A673 (cell line): ENCODE measurements at regions not wholly inside any gene's neighbourhood (a gene's known extent, or its start where the extent isn't known, plus 50 kb on each side); places are given as distances from the start of the nearest gene placed in this dataset.

Source experiments
- BruUV-seq: library from RNA; stranded (reverse); fragments of 400-500 nt; replicated peaks from 2 replicates; lab custom pipeline; 2021; lab: Mats Ljungman, UMichigan
- CTCF ChIA-PET: fragments of 300-600 bp; sonication (Branson Sonifier 250); formaldehyde crosslinking; loops from one replicate; lab custom pipeline; 2022; ENCODE audit warnings: antibody characterized with exemption; lab: Charles Lee
- POLR2A ChIA-PET: fragments of 300-600 bp; sonication (Branson Sonifier 250); formaldehyde crosslinking; loops from one replicate; lab custom pipeline; 2022; ENCODE audit warnings: antibody characterized with exemption; ENCODE audit not compliant: low non-redundant PET; lab: Charles Lee
- DNase-seq: peaks from one replicate; pipeline ENCODE4 v3.0.0-alpha.2; 2015; ENCODE audit warnings: low spot score
- H3K27ac ChIP-seq: fragments of 200-600 bp; sonication (generic); 2 replicates; pipeline ENCODE4 v1.5.1; 2016; ENCODE audit warnings: mixed run types, low read depth, mild to moderate bottlenecking, mixed read lengths, antibody characterized with exemption, low read length; ENCODE audit not compliant: poor library complexity, severe bottlenecking
- H3K27me3 ChIP-seq: fragments of 200-600 bp; sonication (generic); replicated peaks from 2 replicates; pipeline ENCODE4 v1.6.1; 2017; ENCODE audit warnings: mixed run types, low read depth, mild to moderate bottlenecking, mixed read lengths, antibody characterized with exemption, low read length; ENCODE audit not compliant: insufficient read depth, poor library complexity
- H3K36me3 ChIP-seq: fragments of 200-600 bp; sonication (generic); 2 replicates; pipeline ENCODE4 v1.6.1; 2016; ENCODE audit warnings: mixed run types, mild to moderate bottlenecking, mixed read lengths, antibody characterized with exemption, low read length; ENCODE audit not compliant: insufficient read depth, poor library complexity, severe bottlenecking
- H3K4me1 ChIP-seq: fragments of 200-600 bp; sonication (generic); 2 replicates; pipeline ENCODE4 v1.6.1; 2017; ENCODE audit warnings: mixed run types, mild to moderate bottlenecking, mixed read lengths, antibody characterized with exemption, low read length; ENCODE audit not compliant: insufficient read depth, poor library complexity, severe bottlenecking
- H3K4me3 ChIP-seq: fragments of 200-600 bp; sonication (generic); 2 replicates; pipeline ENCODE4 v1.5.1; 2016; ENCODE audit warnings: low read depth, mixed run types, mild to moderate bottlenecking, mixed read lengths, low read length; ENCODE audit not compliant: poor library complexity, severe bottlenecking
- H3K9me3 ChIP-seq: fragments of 200-600 bp; sonication (generic); 2 replicates; pipeline ENCODE4 v1.6.1; 2016; ENCODE audit warnings: mixed run types, low read depth, mild to moderate bottlenecking, mixed read lengths, antibody characterized with exemption, low read length; ENCODE audit not compliant: poor library complexity, severe bottlenecking
- EZH2 ChIP-seq: fragments of 200-600 bp; sonication (generic); IDR thresholded peaks from 2 replicates; pipeline ENCODE4 v1.6.1; 2017; ENCODE audit warnings: borderline replicate concordance, low read depth, mild to moderate bottlenecking, mixed read lengths, antibody characterized with exemption, low read length; ENCODE audit not compliant: poor library complexity, severe bottlenecking
- intact Hi-C: fragments of 100-400 bp; cut with micrococcal nuclease; formaldehyde crosslinking; loops from one replicate; pipeline ENCODE4 v1.10.0; 2022; ENCODE audit not compliant: unreplicated experiment
- TF ChIP-seq, protein P1 (sequence below): fragments of 300-800, 200-600 bp; sonication (generic); conservative IDR thresholded peaks from 2 replicates; pipeline ENCODE4 v1.5.1; 2017; ENCODE audit warnings: low read depth, mild to moderate bottlenecking, antibody characterized with exemption, low read length, moderate library complexity, mixed read lengths

DNA sequence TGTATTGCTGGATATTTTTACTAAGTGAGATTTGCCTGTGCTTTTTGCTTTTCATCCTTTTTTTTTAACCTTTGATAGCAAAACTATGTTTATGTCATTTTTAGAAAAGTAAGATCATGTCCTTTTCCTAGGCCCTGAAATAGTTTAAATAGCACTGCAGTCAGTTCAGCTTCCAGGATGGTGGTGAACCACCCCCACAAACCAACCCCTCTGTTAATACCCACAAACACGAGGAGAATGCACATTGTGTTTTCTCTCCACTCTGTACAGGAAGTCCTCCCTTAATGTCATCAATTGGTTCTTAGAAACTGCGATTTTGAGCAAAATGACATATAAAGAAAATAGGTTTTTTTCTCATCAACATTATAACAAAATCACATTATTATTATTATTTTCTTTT lies 117.7 kb upstream of the DSCAM start:
- BruUV-seq = no TSS peak
- peaks cover 18% of the 10 kb centered on the region for H3K9me3 ChIP-seq
- no peak overlapping the region for H3K4me3 ChIP-seq
- no peaks in the 10 kb centered on the region for H3K4me1 ChIP-seq
- TF ChIP-seq, protein P1, sequence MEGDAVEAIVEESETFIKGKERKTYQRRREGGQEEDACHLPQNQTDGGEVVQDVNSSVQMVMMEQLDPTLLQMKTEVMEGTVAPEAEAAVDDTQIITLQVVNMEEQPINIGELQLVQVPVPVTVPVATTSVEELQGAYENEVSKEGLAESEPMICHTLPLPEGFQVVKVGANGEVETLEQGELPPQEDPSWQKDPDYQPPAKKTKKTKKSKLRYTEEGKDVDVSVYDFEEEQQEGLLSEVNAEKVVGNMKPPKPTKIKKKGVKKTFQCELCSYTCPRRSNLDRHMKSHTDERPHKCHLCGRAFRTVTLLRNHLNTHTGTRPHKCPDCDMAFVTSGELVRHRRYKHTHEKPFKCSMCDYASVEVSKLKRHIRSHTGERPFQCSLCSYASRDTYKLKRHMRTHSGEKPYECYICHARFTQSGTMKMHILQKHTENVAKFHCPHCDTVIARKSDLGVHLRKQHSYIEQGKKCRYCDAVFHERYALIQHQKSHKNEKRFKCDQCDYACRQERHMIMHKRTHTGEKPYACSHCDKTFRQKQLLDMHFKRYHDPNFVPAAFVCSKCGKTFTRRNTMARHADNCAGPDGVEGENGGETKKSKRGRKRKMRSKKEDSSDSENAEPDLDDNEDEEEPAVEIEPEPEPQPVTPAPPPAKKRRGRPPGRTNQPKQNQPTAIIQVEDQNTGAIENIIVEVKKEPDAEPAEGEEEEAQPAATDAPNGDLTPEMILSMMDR = no peak
- TF ChIP-seq EZH2 = no peak
- H3K27ac ChIP-seq = no peak overlapping the region
- ChIA-PET POLR2A (no interaction called here), CTCF (no interaction called here)
- DNase-seq = no peak
- H3K36me3 ChIP-seq = no peaks in the 10 kb centered on the region
- no peaks in the 10 kb centered on the region for H3K27me3 ChIP-seq
- intact Hi-C loops = no loop called here

DNA sequence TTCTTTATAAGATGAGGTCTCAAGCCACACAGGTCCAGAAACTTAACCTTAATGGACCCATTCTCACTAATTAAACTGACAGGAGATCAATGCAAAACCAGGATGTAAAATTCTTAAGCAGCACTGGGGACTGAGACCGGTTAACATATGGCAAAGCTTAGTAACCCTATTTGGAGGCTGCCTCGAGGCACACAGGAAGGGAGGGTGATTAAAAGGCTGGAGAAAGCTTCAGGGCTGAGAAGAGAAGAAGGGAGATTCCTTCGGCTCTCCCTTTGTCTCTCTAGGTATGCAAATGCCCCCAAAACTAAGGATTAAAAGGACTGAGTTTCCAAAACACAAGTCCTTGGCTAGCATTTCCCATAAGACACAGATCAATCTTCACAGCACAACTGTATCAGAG lies 120.8 kb upstream of the DSCAM start:
- no peak for DNase-seq
- Histone ChIP-seq H3K36me3 (no peaks in the 10 kb centered on the region), H3K9me3 (peaks cover 21% of the 10 kb centered on the region), H3K4me1 (no peaks in the 10 kb centered on the region), H3K4me3 (no peak overlapping the region), H3K27ac (no peak overlapping the region), H3K27me3 (no peaks in the 10 kb centered on the region)
- CTCF ChIA-PET = no interaction called here
- TF ChIP-seq, protein P1 = no peak
- TF ChIP-seq EZH2 = no peak
- POLR2A ChIA-PET = no interaction called here
- no TSS peak for BruUV-seq
- intact Hi-C loops = no loop called here

DNA sequence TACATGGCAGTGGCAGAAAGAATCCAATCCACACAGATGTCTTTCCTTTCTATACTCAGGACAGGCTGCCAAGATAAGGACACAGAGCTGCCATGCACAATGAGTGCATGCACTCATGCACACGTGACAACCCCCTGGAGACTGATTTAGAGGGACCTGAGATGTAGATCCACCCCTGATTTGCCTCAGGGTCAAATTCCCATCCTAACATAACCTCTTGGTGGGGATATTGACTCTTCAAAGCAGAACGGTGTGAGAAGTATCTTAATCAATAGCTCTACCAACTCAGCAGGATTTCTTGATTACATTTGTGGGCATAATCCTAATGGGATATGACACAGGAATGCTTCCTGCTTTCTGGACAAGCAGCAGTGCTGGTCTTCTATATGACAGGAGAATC lies 125.2 kb upstream of the DSCAM start:
- ChIA-PET CTCF (no interaction called here), POLR2A (no interaction called here)

More for the DNA sequence above, 125.2 kb upstream of the DSCAM start:
- Histone ChIP-seq H3K9me3 (peaks cover 38% of the 10 kb centered on the region), H3K27ac (no peak overlapping the region), H3K36me3 (no peaks in the 10 kb centered on the region), H3K4me1 (no peaks in the 10 kb centered on the region), H3K4me3 (no peak overlapping the region), H3K27me3 (no peaks in the 10 kb centered on the region)
- no peak for DNase-seq
- no TSS peak for BruUV-seq
- TF ChIP-seq, protein P1 = no peak
- TF ChIP-seq EZH2 = no peak
- intact Hi-C loops = no loop called here
